ELR (cell line): ENCODE measurements at regions not wholly inside any gene's neighbourhood (a gene's known extent, or its start where the extent isn't known, plus 50 kb on each side); places are given as distances from the start of the nearest gene placed in this dataset.

Source experiments
- DNase-seq: peaks from one replicate; pipeline ENCODE4 v3.0.0-alpha.2; 2015; ENCODE audit warnings: low read depth

DNA sequence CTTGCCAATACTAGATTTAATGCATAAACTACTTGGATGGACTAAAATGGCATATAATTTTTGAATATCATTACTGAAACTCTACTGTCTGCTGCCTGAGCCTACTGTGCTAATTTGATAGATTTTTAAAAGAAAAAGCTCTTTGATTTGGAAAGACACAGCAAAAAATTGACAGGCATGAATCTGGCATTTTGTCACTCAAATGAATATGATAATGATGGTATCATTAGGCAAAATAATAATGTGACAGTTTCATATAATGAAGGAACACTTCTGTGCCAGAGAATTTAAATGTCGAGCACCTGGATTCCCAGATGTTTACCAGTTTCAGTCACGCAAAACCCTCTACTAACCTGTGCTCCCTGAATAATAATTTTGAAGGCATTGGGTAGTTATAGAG is 60.0 kb upstream of the SLC13A1 start:
- DNase-seq = no peak
